ENCODE measurements at regions not wholly inside any gene's neighbourhood (a gene's known extent, or its start where the extent isn't known, plus 50 kb on each side); places are given as distances from the start of the nearest gene placed in this dataset.

- no peak for DNase-seq
- Mint-ChIP-seq H3K4me3 (no peak overlapping the region), H3K27ac (no peak overlapping the region), H3K36me3 (no peaks in the 10 kb centered on the region), H3K9me3 (no peaks in the 10 kb centered on the region), H3K27me3 (peaks cover 8% of the 10 kb centered on the region), H3K4me1 (ENCODE audit: low read depth) (no peaks in the 10 kb centered on the region)
- intact Hi-C loops (cut with micrococcal nuclease), result no loop called here
- ChIA-PET CTCF (interaction anchor here (1.4 kb wide), 1 partner anchor 31 kb away, joined by 4 read pairs; no protein-coding TSS in a partner anchor), POLR2A (no interaction called here)
Observed at GRCh38 chr3:101100361-101101009, 107.3 kb upstream of the ABI3BP start.

- no peaks in the 10 kb centered on the region for H3K4me1 Mint-ChIP-seq (ENCODE audit: low read depth)
- ChIA-PET POLR2A (no interaction called here), CTCF (interaction anchor here (1.4 kb wide), 1 partner anchor 30 kb away, joined by 4 read pairs; no protein-coding TSS in a partner anchor)
- no peaks in the 10 kb centered on the region for H3K36me3 Mint-ChIP-seq
- no peak overlapping the region for H3K4me3 Mint-ChIP-seq
- H3K27me3 Mint-ChIP-seq, result peaks cover 8% of the 10 kb centered on the region
- H3K27ac Mint-ChIP-seq, result no peak overlapping the region
- intact Hi-C loops (cut with micrococcal nuclease), result no loop called here
- no peaks in the 10 kb centered on the region for H3K9me3 Mint-ChIP-seq
- DNase-seq, result no peak
Observed at GRCh38 chr3:101099791-101100190, 106.6 kb upstream of the ABI3BP start.

GRCh38 chr3:101096444-101096843 lies 103.2 kb upstream of the ABI3BP start:
- intact Hi-C loops (cut with micrococcal nuclease), result no loop called here
- H3K4me1 Mint-ChIP-seq (ENCODE audit: low read depth), result no peaks in the 10 kb centered on the region
- ChIA-PET POLR2A (no interaction called here), CTCF (interaction anchor here (0.6 to 0.8 kb wide), 2 partner anchors 26 to 285 kb away, joined by 3 read pairs; no protein-coding TSS in a partner anchor)
- H3K27ac Mint-ChIP-seq, result no peak overlapping the region
- peaks cover 9% of the 10 kb centered on the region for H3K27me3 Mint-ChIP-seq
- no peak for DNase-seq
- no peaks in the 10 kb centered on the region for H3K9me3 Mint-ChIP-seq
- H3K36me3 Mint-ChIP-seq, result no peaks in the 10 kb centered on the region
- no peak overlapping the region for H3K4me3 Mint-ChIP-seq

DNA sequence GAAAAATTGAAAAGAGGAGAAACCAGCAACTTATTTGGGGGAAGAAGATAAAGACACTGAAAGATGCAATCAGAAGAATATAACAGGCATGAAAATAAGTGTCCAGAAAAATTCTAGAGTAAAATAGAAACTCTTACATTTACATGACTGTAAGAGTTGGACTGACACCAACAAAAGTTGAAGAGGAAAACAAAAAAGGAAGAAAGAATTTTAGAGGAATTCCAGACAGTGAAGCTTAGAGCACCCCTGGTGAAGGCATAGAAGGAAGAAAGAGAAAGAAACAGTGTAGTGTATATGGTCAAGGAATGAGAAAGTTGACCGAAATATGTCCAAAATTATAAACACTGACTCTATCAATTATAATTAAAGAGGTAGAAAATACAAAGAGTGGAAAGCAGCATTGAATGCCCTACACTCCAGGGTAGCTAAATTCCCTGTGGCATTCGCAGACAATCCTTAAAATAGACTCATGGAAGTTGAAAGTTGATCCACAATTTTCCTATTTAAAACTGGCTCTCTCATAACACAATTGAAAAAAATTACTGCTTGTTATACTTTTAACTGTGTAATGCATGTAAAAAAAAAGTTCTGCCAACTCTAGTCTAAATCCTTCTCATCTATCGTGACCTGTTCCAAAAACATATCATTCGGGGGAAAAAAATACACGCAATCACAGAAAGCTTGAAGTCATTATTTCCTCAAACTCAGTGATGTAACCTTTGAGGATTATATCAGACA lies 102.6 kb upstream of the ABI3BP start:
- intact Hi-C loops (cut with micrococcal nuclease), result no loop called here
- Mint-ChIP-seq H3K9me3 (no peaks in the 10 kb centered on the region), H3K27me3 (peaks cover 9% of the 10 kb centered on the region), H3K27ac (no peak overlapping the region), H3K36me3 (no peaks in the 10 kb centered on the region), H3K4me3 (no peak overlapping the region), H3K4me1 (ENCODE audit: low read depth) (no peaks in the 10 kb centered on the region)
- no peak for DNase-seq
- ChIA-PET POLR2A (no interaction called here), CTCF (interaction anchor here (0.6 to 0.8 kb wide), 3 partner anchors 26 to 570 kb away, joined by 3 to 4 read pairs (median 3); no protein-coding TSS in a partner anchor)

DNA sequence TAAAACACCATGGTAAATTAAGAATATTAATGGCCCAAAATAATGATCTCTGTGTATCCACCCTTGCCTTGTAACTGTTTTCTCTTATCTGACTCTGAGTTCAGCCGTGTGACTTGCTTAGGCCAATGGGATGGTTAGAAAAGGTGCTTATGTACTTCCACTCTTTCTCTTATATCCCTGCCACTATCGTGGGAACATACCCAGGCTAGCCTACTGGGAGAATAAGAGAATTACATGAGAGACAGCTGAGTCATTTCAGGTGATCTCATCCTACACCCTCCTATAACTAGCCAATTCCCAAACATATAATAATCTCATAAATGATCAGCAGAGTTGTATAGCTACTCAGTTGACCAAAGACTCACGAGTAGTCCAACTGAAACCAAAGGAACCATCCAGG lies 98.3 kb upstream of the ABI3BP start:
- CTCF ChIA-PET, result no interaction called here
- no peaks in the 10 kb centered on the region for H3K9me3 Mint-ChIP-seq

GRCh38 chr3:101085752-101086151 lies 92.5 kb upstream of the ABI3BP start:
- CTCF ChIA-PET, result no interaction called here
- DNase-seq, result no peak
- no peak overlapping the region for H3K27ac Mint-ChIP-seq
- intact Hi-C loops (cut with micrococcal nuclease), result no loop called here
- no peak overlapping the region for H3K4me3 Mint-ChIP-seq
- peaks cover 7% of the 10 kb centered on the region for H3K27me3 Mint-ChIP-seq
- POLR2A ChIA-PET, result no interaction called here
- no peaks in the 10 kb centered on the region for H3K9me3 Mint-ChIP-seq
- H3K4me1 Mint-ChIP-seq (ENCODE audit: low read depth), result no peaks in the 10 kb centered on the region
- H3K36me3 Mint-ChIP-seq, result no peaks in the 10 kb centered on the region

More for the DNA sequence above, 98.3 kb upstream of the ABI3BP start:
- intact Hi-C loops (cut with micrococcal nuclease), result no loop called here
- no peak for DNase-seq
- Mint-ChIP-seq H3K27ac (no peak overlapping the region), H3K27me3 (peaks cover 3% of the 10 kb centered on the region), H3K4me1 (ENCODE audit: low read depth) (no peaks in the 10 kb centered on the region), H3K4me3 (no peak overlapping the region), H3K36me3 (no peaks in the 10 kb centered on the region)
- POLR2A ChIA-PET, result no interaction called here

DNA sequence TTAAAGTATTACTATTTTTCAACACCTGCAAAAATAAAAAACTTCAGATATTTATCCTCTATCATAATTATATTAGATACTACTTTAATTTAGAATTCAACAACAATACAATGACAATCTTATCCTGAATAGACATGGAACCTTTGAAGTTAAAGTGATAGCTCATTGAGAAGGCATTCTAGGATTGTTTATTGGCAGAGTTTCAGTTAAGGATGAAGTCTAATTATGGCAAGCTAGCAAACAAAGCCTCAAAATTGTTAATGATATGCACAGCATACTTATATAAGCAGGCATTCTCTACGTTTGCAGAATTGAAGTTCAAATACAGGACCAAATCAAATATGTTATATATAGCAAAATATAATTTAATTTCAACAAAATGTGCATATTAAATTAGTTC lies 91.2 kb upstream of the ABI3BP start:
- CTCF ChIA-PET, result no interaction called here
- Mint-ChIP-seq H3K4me1 (ENCODE audit: low read depth) (no peaks in the 10 kb centered on the region), H3K27ac (no peak overlapping the region)

GRCh38 chr3:101081999-101082398 lies 88.8 kb upstream of the ABI3BP start:
- no peak for DNase-seq
- Mint-ChIP-seq H3K27me3 (peaks cover 7% of the 10 kb centered on the region), H3K9me3 (no peaks in the 10 kb centered on the region), H3K27ac (no peak overlapping the region), H3K4me3 (no peak overlapping the region), H3K36me3 (no peaks in the 10 kb centered on the region), H3K4me1 (ENCODE audit: low read depth) (no peaks in the 10 kb centered on the region)
- ChIA-PET CTCF (interaction anchor here (1.4 kb wide), 1 partner anchor 12 kb away, joined by 3 read pairs; no protein-coding TSS in a partner anchor), POLR2A (no interaction called here)
- intact Hi-C loops (cut with micrococcal nuclease), result no loop called here

More for the DNA sequence above, 91.2 kb upstream of the ABI3BP start:
- no peak for DNase-seq
- Mint-ChIP-seq H3K9me3 (no peaks in the 10 kb centered on the region), H3K4me3 (no peak overlapping the region), H3K36me3 (no peaks in the 10 kb centered on the region), H3K27me3 (peaks cover 7% of the 10 kb centered on the region)
- intact Hi-C loops (cut with micrococcal nuclease), result no loop called here
- POLR2A ChIA-PET, result no interaction called here

GRCh38 chr3:101081446-101081845 lies 88.2 kb upstream of the ABI3BP start:
- DNase-seq, result no peak
- H3K4me3 Mint-ChIP-seq, result no peak overlapping the region
- CTCF ChIA-PET, result interaction anchor here (1.4 kb wide), 1 partner anchor 12 kb away, joined by 3 read pairs; no protein-coding TSS in a partner anchor
- no peaks in the 10 kb centered on the region for H3K9me3 Mint-ChIP-seq
- POLR2A ChIA-PET, result no interaction called here
- no peak overlapping the region for H3K27ac Mint-ChIP-seq
- peaks cover 7% of the 10 kb centered on the region for H3K27me3 Mint-ChIP-seq
- no peaks in the 10 kb centered on the region for H3K36me3 Mint-ChIP-seq
- no peaks in the 10 kb centered on the region for H3K4me1 Mint-ChIP-seq (ENCODE audit: low read depth)
- intact Hi-C loops (cut with micrococcal nuclease), result no loop called here

DNA sequence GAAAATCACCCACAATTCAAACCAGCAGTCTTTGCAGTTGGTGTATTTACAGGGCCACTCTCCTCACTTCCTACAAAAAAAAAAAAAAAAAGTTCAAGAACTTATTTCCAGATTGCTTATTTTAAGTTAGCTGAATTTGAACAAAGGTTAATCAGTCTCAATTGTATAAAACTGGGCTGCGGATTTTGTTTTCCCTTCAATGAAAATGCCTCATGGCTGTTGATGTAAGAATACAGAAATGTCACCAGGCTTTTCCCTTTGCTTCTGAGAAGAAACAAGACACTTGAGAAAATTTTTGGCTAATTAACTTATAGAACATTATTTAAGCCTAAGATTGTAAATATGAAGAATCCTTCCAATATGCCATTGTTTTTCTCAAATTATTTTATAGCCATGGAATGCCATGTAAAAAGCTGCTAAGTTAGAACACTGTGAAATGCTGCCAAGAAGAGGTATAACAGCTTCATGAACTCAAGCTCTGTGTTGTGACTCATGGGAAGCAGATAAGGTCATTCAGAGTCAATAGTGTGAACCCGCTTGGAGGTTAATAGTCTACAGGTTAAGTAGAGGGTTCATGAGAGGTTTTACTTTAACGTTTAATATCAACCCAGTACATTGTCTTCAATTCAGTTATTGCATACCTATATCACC lies 84.3 kb upstream of the ABI3BP start:
- ChIA-PET POLR2A (no interaction called here), CTCF (no interaction called here)
- Mint-ChIP-seq H3K36me3 (no peaks in the 10 kb centered on the region), H3K4me1 (ENCODE audit: low read depth) (no peaks in the 10 kb centered on the region), H3K4me3 (no peak overlapping the region), H3K27me3 (peaks cover 6% of the 10 kb centered on the region), H3K27ac (no peak overlapping the region), H3K9me3 (no peaks in the 10 kb centered on the region)
- intact Hi-C loops (cut with micrococcal nuclease), result no loop called here
- DNase-seq, result no peak

- no peaks in the 10 kb centered on the region for H3K36me3 Mint-ChIP-seq
- DNase-seq, result no peak
- H3K4me3 Mint-ChIP-seq, result no peak overlapping the region
- H3K4me1 Mint-ChIP-seq (ENCODE audit: low read depth), result no peaks in the 10 kb centered on the region
- no peaks in the 10 kb centered on the region for H3K9me3 Mint-ChIP-seq
- no peak overlapping the region for H3K27ac Mint-ChIP-seq
- CTCF ChIA-PET, result interaction anchor here (0.9 kb wide), 1 partner anchor 307 kb away, joined by 3 read pairs; no protein-coding TSS in a partner anchor
- intact Hi-C loops (cut with micrococcal nuclease), result no loop called here
- POLR2A ChIA-PET, result no interaction called here
- H3K27me3 Mint-ChIP-seq, result peaks cover 6% of the 10 kb centered on the region
Observed at GRCh38 chr3:101074518-101074917, 81.3 kb upstream of the ABI3BP start.

- intact Hi-C loops (cut with micrococcal nuclease), result no loop called here
- no peaks in the 10 kb centered on the region for H3K4me1 Mint-ChIP-seq (ENCODE audit: low read depth)
- no peak for DNase-seq
- peaks cover 8% of the 10 kb centered on the region for H3K27me3 Mint-ChIP-seq
- CTCF ChIA-PET, result interaction anchor here (1.4 to 4.9 kb wide), 3 partner anchors 10 to 310 kb away, joined by 3 to 36 read pairs (median 28); no protein-coding TSS in a partner anchor
- POLR2A ChIA-PET, result no interaction called here
- no peak overlapping the region for H3K27ac Mint-ChIP-seq
- no peak overlapping the region for H3K4me3 Mint-ChIP-seq
- H3K9me3 Mint-ChIP-seq, result no peaks in the 10 kb centered on the region
- no peaks in the 10 kb centered on the region for H3K36me3 Mint-ChIP-seq
Observed at GRCh38 chr3:101072300-101072699, 79.1 kb upstream of the ABI3BP start.
